ENCODE measurements at regions not wholly inside any gene's neighbourhood (a gene's known extent, or its start where the extent isn't known, plus 50 kb on each side); places are given as distances from the start of the nearest gene placed in this dataset.
"Not testable (repeated sequence)": the region's sequence is repeated elsewhere in the genome, so short reads cannot be mapped to it uniquely, and the experiment has no call there.

GRCh38 chr4:75255261-75255660, 258.9 kb downstream of the RCHY1 start:
- no peak for DNase-seq
- Mint-ChIP-seq H3K4me1 (no peaks in the 10 kb centered on the region), H3K27ac (no peak overlapping the region), H3K4me3 (no peak overlapping the region), H3K36me3 (no peaks in the 10 kb centered on the region), H3K27me3 (ENCODE audit: low read depth in 3 of 3) (peaks cover 0 to 4% (median 2%) of the 10 kb centered on the region in 3 donors), H3K9me3 (peaks cover 0 to 8% (median 5%) of the 10 kb centered on the region in 6 donors)

DNA sequence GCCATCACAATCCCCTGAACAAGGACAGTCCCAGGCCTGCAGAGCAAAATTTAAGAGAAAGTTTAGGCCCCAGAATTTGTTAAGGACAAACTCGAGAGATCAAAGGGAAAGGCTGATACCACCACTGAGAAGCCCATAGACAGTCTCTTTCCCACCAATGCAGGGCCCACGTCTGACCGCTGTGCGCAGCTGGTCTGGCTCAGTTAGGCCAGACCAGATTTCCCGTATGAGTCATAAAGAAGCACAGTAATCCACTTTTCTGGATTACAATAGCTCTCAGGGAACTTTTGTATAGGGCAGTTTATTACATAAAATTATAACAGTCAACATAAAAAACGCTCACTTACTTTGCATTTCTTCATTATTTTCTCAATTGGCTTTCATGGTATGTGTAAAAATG, 259.5 kb downstream of the RCHY1 start:
- no peak for DNase-seq
- Mint-ChIP-seq H3K27ac (no peak overlapping the region), H3K9me3 (peaks cover 0 to 8% (median 5%) of the 10 kb centered on the region in 6 donors), H3K36me3 (no peaks in the 10 kb centered on the region), H3K4me1 (no peaks in the 10 kb centered on the region), H3K4me3 (no peak overlapping the region), H3K27me3 (ENCODE audit: low read depth in 3 of 3) (peaks cover 0 to 4% (median 3%) of the 10 kb centered on the region in 3 donors)

DNA sequence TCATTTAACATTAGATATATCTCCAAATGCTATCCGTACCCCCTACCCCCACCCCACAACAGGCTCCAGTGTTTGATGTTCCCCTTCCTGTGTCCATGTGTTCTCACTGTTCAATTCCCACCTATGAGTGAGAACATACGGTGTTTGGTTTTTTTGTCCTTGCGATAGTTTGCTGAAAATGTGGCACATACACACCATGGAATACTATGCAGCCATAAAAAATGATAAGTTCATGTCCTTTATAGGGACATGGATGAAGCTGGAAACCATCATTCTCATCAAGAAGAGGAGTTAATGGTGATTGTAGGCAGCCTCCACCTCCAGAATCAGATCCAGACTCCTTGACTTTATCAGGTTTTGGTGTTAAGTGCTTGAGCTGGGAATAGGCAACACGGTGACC, 261.1 kb downstream of the RCHY1 start:
- H3K27me3 Mint-ChIP-seq (ENCODE audit: low read depth in 3 of 3); DNase-seq; H3K36me3 Mint-ChIP-seq; H3K4me3 Mint-ChIP-seq; H3K9me3 Mint-ChIP-seq; H3K4me1 Mint-ChIP-seq; H3K27ac Mint-ChIP-seq: not testable (repeated sequence)

DNA sequence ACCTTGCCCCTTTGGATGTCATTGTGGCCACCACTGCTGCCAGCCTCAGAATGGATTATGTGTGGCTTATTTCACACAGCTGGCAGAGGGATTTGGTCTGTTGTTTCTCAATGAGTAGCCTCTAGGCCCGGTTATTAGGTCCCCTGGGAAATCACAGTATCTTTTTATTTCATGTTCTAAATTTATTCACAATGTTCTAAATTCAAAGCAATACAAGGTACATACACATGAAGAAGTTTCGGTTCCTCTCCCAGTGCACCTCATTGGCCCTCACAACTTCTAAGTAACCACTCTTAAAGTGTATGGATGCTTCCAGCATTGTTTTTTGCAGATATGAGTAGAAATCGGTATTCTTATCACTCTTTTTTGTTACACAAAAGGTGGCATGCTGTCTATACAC, 262.7 kb downstream of the RCHY1 start:
- Mint-ChIP-seq H3K27ac (no peak overlapping the region), H3K36me3 (no peaks in the 10 kb centered on the region), H3K4me1 (no peaks in the 10 kb centered on the region), H3K9me3 (peaks cover 0 to 18% (median 6%) of the 10 kb centered on the region in 6 donors), H3K4me3 (no peak overlapping the region), H3K27me3 (ENCODE audit: low read depth in 3 of 3) (peaks cover 0 to 5% (median 0%) of the 10 kb centered on the region in 3 donors)
- no peak for DNase-seq

DNA sequence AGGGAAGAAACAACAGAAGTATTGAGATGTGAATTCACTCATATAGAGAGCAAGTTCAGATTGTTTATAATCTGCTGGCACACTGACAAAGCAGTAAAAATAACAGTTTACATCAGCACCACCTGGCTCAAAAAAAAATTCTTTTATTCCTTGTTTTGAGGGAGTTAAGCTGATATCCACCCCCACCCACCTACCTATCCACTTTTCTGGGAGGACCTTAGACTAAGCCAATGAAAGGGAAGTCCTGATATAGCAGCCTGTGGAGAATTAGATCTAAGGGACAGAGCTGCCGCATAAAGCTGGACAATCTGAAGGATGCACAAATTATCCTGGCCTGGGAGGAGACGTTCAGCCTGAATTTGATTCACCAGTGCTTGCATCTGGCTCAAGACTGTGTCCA, 264.5 kb downstream of the RCHY1 start:
- Mint-ChIP-seq H3K9me3 (peaks cover under 1 to 18% (median 5%) of the 10 kb centered on the region in 6 donors), H3K27ac (no peak overlapping the region), H3K4me3 (no peak overlapping the region), H3K27me3 (ENCODE audit: low read depth in 3 of 3) (peaks cover 0 to 5% (median 0%) of the 10 kb centered on the region in 3 donors), H3K4me1 (no peaks in the 10 kb centered on the region), H3K36me3 (no peaks in the 10 kb centered on the region)
- DNase-seq = no peak

DNA sequence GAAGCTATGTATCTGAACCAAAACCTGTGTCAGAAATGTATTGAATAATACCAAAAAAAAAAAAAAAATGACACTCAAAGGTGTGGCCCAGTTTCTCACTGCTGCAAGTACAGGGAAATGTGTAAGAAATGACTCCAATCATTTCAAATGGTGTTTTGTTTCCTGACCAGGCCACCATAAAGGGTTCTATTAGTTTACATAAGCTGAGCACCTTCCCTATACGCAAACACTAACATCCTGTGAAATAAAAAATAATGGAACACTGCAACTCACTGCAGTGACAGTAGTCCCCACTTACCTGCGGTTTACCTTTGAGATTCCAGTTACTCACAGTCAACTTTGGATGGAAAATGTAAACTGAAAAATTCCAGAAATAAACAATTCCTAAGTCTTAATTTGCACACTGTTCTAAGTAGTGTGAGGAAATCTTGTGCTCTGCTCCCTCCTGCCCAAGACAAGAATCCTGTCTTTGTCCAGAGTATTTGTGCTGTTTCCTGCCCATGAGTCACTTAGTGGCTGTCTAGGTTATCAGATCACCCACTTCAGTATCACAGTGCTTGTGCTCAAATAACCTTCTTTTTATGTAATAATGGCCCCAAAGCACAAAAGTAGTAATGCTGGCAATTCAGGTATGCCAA, 265.3 kb downstream of the RCHY1 start:
- no peak overlapping the region for H3K4me3 Mint-ChIP-seq
- H3K27me3 Mint-ChIP-seq (ENCODE audit: low read depth in 3 of 3) = peaks cover 0 to 5% (median 0%) of the 10 kb centered on the region in 3 donors
- no peaks in the 10 kb centered on the region for H3K4me1 Mint-ChIP-seq
- peaks cover 0 to 18% (median 5%) of the 10 kb centered on the region in 6 donors for H3K9me3 Mint-ChIP-seq
- no peak overlapping the region for H3K27ac Mint-ChIP-seq
- H3K36me3 Mint-ChIP-seq = no peaks in the 10 kb centered on the region
- no peak for DNase-seq

DNA sequence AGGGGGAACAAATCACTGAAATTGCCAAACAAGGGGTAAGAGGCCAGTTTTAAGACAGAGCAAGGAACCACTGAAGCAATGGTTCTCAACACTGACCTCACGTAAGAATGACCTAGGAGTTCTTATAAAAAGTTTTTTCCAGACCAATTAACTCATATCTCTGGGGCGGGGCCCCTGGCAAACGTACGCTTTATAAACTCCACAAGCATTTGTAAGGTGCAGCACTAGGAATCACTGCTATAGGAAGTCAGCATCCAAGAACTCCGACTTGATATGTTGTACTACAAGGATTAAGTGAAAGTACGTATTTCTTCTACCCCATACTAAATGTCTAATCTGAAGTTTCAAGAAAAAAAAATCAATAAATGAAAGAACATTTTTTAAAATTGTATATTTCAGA, 269.9 kb downstream of the RCHY1 start:
- Mint-ChIP-seq H3K27me3 (ENCODE audit: low read depth in 3 of 3) (peaks cover 0 to 2% (median 0%) of the 10 kb centered on the region in 3 donors), H3K27ac (no peak overlapping the region), H3K9me3 (peaks cover 0 to 13% (median 5%) of the 10 kb centered on the region in 6 donors), H3K4me3 (no peak overlapping the region), H3K36me3 (no peaks in the 10 kb centered on the region), H3K4me1 (no peaks in the 10 kb centered on the region)
- no peak for DNase-seq

DNA sequence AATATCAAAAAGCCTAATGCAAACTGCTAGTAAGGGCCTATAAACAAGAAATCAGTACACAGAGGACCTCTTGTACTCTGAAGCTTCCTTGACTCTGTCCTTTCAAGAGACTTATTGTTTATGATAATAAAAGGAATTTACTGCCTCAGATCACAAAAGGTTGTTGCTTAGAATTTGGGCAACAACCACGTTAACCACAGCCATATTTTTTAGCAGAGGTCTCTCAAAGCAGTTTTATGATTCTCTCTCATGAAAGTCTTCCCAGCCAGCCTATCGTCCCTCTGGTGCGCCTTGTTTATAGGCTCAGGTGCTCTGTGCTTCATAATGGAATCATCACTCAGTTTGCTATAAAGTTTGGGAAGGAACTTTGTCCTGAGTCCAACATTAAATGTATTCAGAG, 270.6 kb downstream of the RCHY1 start:
- H3K4me1 Mint-ChIP-seq = no peaks in the 10 kb centered on the region
- H3K4me3 Mint-ChIP-seq = no peak overlapping the region
- peaks cover 0 to 2% (median 0%) of the 10 kb centered on the region in 3 donors for H3K27me3 Mint-ChIP-seq (ENCODE audit: low read depth in 3 of 3)
- DNase-seq = no peak
- H3K36me3 Mint-ChIP-seq = no peaks in the 10 kb centered on the region
- H3K27ac Mint-ChIP-seq = no peak overlapping the region
- H3K9me3 Mint-ChIP-seq = peaks cover 0 to 12% (median 5%) of the 10 kb centered on the region in 6 donors

DNA sequence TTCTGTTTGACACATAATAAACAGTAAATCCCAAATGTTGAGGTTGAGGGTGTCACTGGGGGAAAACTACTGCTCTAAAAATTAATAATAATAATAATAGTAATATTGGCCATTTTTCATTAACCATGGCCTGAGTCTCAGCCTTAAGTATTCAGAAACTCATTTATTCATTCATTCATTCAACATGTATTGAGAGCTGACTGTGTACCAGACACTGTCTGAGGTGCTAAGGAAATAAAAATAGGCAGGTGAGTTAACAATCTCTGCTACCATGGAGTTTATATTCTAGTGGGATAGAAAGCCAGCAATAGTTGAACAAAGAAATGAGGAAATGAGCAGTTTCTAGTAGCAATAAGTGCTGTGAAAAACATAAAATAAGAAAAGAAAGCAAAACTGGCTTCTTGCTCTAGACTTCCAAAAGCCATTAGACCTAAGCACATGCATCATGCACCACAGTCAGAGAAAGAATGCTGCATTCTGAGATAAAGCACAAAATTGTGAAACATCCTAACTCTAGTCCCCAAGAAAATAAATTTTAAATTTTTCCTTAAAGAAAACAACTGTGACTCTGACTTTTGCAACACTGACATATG, 278.7 kb downstream of the RCHY1 start:
- Mint-ChIP-seq H3K27me3 (ENCODE audit: low read depth in 3 of 3) (peaks cover 0 to 2% (median 0%) of the 10 kb centered on the region in 3 donors), H3K4me3 (no peak overlapping the region), H3K4me1 (no peaks in the 10 kb centered on the region), H3K36me3 (no peaks in the 10 kb centered on the region), H3K9me3 (peaks cover 0 to 6% (median 0%) of the 10 kb centered on the region in 6 donors), H3K27ac (no peak overlapping the region)
- DNase-seq = no peak

DNA sequence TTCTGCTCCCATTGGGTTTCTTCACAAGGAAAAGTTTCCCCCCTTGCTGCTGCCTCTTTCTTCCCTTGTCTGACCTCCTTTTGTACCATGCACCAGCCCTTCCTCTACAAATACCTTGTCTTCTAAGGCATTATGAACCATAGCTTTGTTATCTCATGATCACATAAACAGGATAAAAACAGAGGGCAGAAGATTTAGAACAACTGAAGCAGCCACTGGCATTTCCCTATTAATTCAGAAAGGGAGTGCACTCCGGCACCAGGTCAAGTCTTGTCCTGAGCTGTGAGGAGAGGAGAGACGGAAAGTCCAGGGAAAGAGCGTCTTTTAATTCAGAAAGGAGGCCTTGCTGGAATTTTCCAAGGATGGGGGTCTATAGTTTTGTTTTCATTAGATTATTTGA, 281.7 kb downstream of the RCHY1 start:
- Mint-ChIP-seq H3K27me3 (ENCODE audit: low read depth in 3 of 3) (peaks cover 0 to 2% (median 0%) of the 10 kb centered on the region in 3 donors), H3K9me3 (peaks cover 0 to 3% (median 0%) of the 10 kb centered on the region in 6 donors), H3K27ac (no peak overlapping the region), H3K36me3 (no peaks in the 10 kb centered on the region), H3K4me1 (no peaks in the 10 kb centered on the region), H3K4me3 (no peak overlapping the region)
- DNase-seq = no peak

GRCh38 chr4:75229806-75230570, 284.2 kb downstream of the RCHY1 start:
- Mint-ChIP-seq H3K36me3 (no peaks in the 10 kb centered on the region), H3K9me3 (peaks cover 0 to 8% (median 2%) of the 10 kb centered on the region in 6 donors), H3K27ac (no peak overlapping the region), H3K4me3 (no peak overlapping the region), H3K27me3 (ENCODE audit: low read depth in 3 of 3) (no peaks in the 10 kb centered on the region), H3K4me1 (no peaks in the 10 kb centered on the region)
- DNase-seq = no peak

DNA sequence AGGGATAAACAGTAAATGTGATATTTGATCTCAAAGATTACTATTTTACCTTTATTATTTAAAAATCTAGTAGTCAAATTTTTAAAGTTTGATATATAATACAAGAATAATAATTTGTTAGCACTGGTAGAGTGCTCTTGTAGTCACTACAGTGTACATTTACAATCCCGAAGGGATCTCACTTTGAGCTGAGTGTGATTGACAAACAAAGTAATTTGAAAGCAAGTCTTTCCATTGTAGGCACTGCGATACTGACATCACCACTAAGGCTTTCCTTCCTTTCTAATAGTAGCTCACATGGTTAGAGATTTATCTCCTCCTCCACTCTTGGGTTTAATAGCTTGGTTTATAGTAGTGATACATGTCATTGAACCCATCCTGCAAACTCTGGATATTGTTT, 280.6 kb downstream of the PARM1 start:
- DNase-seq = no peak
- H3K36me3 Mint-ChIP-seq = no peaks in the 10 kb centered on the region
- H3K9me3 Mint-ChIP-seq = peaks cover 2 to 7% (median 5%) of the 10 kb centered on the region in 6 donors
- H3K4me3 Mint-ChIP-seq = no peak overlapping the region
- no peak overlapping the region for H3K27ac Mint-ChIP-seq
- H3K4me1 Mint-ChIP-seq = no peaks in the 10 kb centered on the region
- H3K27me3 Mint-ChIP-seq (ENCODE audit: low read depth in 3 of 3) = no peaks in the 10 kb centered on the region

DNA sequence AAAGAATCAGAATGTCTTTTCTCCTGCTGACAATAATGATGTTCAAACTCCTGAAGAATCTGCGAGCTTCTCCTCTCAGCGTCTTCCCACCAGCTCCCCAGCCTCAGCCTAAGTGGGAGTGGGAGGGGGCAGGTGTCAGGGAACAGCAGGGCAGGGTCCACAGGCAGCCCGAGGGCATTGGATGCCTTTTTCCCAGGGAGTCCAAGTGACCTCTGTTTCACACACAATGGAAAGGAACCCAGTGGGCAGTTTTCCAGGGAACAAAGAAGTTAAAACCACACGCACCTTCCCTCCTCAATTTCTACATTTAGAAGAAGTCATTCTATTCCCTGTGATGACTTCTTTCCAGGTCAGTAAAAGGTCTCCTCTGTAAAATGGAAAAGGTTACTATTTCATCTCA, 278.5 kb downstream of the PARM1 start:
- no peak for DNase-seq
- H3K9me3 Mint-ChIP-seq = peaks cover 0 to 9% (median 3%) of the 10 kb centered on the region in 6 donors
- H3K4me3 Mint-ChIP-seq = no peak overlapping the region
- no peak overlapping the region for H3K27ac Mint-ChIP-seq
- H3K4me1 Mint-ChIP-seq = no peaks in the 10 kb centered on the region
- no peaks in the 10 kb centered on the region for H3K36me3 Mint-ChIP-seq
- no peaks in the 10 kb centered on the region for H3K27me3 Mint-ChIP-seq (ENCODE audit: low read depth in 3 of 3)

DNA sequence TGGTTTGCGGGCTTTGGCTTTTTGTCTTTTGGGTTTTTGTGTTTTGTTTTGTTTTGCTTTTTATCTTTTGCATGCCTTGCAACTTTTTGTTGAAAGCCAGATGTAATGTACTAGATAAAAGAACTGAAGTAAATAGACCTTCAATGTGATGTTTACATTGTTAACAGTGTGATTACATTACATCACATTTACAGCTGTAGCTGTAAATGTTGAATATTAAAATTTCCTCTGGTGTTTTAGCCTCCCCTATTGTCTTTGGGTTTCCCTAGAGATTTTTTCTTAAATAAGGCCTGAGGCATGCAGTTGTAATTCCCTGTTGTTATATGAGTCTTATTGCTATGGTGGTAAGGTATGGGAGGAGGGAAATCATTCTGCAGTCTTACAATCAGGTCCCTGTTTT, 275.0 kb downstream of the PARM1 start:
- H3K27me3 Mint-ChIP-seq (ENCODE audit: low read depth in 3 of 3) = peaks cover 0 to 2% (median 0%) of the 10 kb centered on the region in 3 donors
- peaks cover 0 to 14% (median 7%) of the 10 kb centered on the region in 6 donors for H3K9me3 Mint-ChIP-seq
- no peaks in the 10 kb centered on the region for H3K36me3 Mint-ChIP-seq
- DNase-seq = no peak
- no peak overlapping the region for H3K27ac Mint-ChIP-seq
- H3K4me3 Mint-ChIP-seq = no peak overlapping the region
- H3K4me1 Mint-ChIP-seq = no peaks in the 10 kb centered on the region
